Skeletal muscle cell (primary cell): ENCODE measurements at regions not wholly inside any gene's neighbourhood (a gene's known extent, or its start where the extent isn't known, plus 50 kb on each side); places are given as distances from the start of the nearest gene placed in this dataset.
"Not testable (repeated sequence)": the region's sequence is repeated elsewhere in the genome, so short reads cannot be mapped to it uniquely, and the experiment has no call there.

Source experiments
- DNase-seq: peaks from one replicate; pipeline ENCODE4 v3.0.0-alpha.2; 2010; ENCODE audit warnings: low read depth
- H3K4me3 ChIP-seq: 2 replicates; pipeline ENCODE4 v1.5.1; 2011; ENCODE audit warnings: low read depth, mild to moderate bottlenecking, control low read depth, low read length, moderate library complexity

DNA sequence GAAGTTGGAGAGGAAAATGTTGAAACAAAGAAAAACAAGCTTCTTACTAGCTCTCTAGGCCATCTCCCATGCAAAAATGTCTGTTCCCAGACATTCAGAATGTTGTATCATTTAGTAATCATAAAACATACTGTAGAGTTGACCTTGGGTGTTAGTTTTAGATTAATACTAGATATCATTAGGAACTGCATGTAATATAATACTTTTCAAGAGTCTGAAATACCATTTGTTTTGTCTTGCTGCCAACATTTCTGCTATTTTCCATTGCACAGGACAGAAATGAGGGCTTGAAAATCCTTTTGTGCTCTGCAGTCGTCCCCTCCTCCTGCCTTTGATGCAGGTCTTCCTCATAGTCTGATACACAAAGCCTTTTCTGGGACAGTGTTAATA is 89.5 kb upstream of the RBMS1 start:
- no peak for DNase-seq

DNA sequence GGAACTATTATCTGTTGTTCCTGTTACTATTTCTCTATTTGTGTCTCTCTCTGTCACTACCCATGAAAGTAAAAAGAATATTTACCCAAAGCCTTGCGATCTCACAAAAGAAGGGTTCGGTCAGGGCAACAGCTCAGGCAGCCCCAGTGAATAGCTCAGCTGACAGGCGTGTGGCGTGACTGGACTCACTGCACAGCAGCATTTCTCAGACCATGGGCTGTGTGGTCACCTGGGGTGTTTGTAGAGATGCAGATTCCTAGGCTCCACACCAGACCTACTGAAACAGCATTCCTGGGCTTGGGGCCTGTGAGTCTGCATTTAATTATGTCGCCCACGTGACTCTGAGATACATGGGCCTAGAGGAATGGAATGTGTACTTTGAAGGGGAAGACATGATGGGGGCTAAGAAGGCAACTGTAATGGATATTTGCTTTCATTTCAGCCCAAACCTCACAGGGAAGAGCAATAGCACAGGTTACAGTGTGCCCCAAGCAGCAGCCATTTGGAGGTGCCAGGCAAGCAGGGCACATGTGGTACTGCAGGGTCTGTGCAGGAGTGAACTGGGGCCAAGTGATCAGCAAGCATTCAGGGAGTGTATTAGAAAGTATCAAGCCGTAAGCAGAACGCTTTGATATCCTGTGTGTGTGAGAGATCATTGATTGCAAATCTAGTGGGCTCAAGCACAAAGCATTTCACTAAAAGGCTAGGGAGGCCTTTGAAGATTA is 90.4 kb upstream of the RBMS1 start:
- no peak overlapping the region for H3K4me3 ChIP-seq
- DNase-seq: no peak

More for the DNA sequence above, 89.5 kb upstream of the RBMS1 start:
- H3K4me3 ChIP-seq: no peak overlapping the region

- H3K4me3 ChIP-seq: no peak overlapping the region
- DNase-seq: no peak
Measured at GRCh38 chr2:160584972-160585494, 91.4 kb upstream of the RBMS1 start.

- H3K4me3 ChIP-seq: no peak overlapping the region
- no peak for DNase-seq
Measured at GRCh38 chr2:160590664-160591063, 97.1 kb upstream of the RBMS1 start.

DNA sequence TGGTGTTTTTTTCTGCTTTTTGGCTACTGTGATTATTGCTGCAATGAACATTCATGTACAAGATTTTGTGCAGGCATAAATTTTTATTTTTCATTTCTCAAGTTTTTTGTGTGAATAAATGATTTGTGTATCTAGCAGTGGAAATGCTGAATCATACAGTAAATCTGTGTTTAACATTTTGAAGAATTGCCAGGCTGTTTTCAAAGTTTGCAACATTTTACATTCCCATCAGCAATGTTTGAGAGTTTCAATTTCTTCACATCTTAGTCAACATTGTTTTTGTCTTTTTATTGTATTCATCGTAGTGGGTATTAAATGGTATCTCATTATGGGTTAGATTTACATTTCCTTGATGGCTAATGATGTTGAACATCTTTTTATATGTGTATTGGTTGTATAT is 98.8 kb upstream of the RBMS1 start:
- DNase-seq: no peak
- H3K4me3 ChIP-seq: no peak overlapping the region

GRCh38 chr2:160592993-160593392 is 99.4 kb upstream of the RBMS1 start:
- H3K4me3 ChIP-seq: no peak overlapping the region
- DNase-seq: no peak

DNA sequence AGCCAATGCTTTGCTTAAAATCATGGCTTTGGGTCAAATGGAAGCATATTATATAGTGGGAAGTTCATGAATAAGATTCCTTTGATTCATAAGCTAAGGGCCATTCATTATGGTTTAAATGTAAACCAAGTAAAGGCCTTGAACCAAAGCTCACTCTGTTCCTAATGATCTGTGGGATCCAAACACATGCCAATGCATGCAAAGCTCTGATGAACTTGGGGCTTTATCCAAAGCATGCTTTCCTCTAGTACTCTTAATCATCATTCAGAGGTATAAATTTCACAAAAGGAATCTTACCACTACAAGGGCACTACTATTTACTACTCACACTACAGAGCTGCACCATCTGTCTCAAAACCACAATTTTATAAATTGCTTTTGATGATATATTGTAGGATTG is 102.8 kb upstream of the RBMS1 start:
- DNase-seq: no peak
- no peak overlapping the region for H3K4me3 ChIP-seq

DNA sequence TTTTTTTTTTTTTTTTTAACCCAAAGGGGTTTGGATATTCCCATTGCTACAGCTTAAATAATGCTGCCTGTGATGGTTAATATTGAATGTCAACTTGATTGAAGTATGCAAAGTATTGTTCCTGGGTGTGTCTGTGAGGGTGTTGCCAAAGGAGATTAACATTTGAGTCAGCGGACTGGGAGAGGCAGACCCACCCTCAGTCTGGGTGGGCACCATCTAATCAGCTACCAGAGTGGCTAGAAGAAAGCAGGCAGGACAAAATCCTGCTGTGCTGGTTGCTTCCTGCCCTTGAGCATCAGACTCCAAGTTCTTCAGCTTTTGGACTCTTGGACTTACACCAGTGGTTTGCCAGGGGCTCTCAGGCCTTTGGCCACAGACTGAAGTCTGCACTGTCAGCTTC is 106.8 kb upstream of the RBMS1 start:
- DNase-seq, H3K4me3 ChIP-seq: not testable (repeated sequence)

GRCh38 chr2:160602073-160602472 is 108.5 kb upstream of the RBMS1 start:
- DNase-seq: no peak
- no peak overlapping the region for H3K4me3 ChIP-seq

GRCh38 chr2:160603771-160604510 is 110.3 kb upstream of the RBMS1 start:
- DNase-seq: no peak

DNA sequence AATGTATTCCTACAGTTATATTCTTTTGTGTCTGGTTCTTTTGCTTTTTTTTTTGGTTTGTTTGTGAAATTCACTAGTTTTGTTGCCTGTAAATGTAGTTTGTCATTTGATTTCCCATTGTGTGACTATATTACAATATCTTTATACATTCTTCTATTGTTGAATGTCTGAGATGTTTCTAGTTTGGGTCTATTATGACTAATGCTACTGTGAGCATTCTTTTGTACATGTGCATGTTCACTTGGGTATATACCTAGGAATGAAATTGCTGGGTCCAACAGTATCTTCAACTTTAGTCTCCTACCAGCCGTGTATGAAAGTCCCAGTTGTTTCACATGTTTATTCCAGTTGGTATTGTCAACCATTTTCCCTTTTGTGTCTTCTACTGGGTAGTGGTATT is 112.7 kb upstream of the RBMS1 start:
- DNase-seq: no peak
- no peak overlapping the region for H3K4me3 ChIP-seq

More at GRCh38 chr2:160603771-160604510, 110.3 kb upstream of the RBMS1 start:
- no peak overlapping the region for H3K4me3 ChIP-seq

DNA sequence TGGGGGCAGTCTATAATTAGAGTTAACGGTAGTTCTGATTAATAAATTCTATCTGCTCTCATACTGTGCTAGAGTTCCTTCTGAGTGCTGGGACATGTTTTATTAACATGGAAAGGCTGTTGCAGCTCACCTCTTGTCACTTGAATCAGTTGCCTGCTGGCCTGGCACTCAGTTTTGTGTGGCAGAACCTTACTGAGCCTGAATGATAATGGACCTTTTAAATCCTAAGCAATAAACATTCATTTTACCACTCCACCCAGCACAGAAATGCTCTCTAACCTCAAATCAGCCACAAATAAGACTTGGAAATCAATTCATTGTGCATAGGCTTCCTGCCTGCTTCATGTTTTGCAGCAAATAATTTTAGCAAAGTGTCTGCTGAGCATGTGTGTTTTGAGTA is 115.0 kb upstream of the RBMS1 start:
- no peak overlapping the region for H3K4me3 ChIP-seq
- no peak for DNase-seq

GRCh38 chr2:160609346-160609745 is 115.7 kb upstream of the RBMS1 start:
- H3K4me3 ChIP-seq: no peak overlapping the region
- DNase-seq: no peak

DNA sequence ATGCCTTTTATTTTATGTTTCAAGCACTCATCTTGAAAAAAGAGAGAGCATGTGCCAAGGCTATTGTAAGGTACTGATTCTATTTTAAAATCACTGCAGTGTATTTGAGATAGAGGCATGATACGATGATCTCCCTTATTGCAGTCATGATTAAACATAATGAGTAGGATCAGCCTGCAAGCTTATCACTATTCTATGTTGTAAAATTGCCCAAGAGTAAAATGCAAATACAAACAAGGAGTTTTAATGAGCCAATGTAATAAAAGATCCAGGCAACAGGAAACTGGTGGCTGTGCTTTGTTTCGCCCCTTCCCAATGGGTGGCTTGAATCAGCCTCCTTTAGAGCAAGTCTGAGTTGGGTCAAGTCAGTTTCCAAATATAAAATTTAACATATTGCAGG is 116.4 kb upstream of the RBMS1 start:
- H3K4me3 ChIP-seq: no peak overlapping the region
- DNase-seq: no peak

- no peak overlapping the region for H3K4me3 ChIP-seq
- DNase-seq: no peak
Measured at GRCh38 chr2:160612266-160612856, 118.8 kb upstream of the RBMS1 start.

DNA sequence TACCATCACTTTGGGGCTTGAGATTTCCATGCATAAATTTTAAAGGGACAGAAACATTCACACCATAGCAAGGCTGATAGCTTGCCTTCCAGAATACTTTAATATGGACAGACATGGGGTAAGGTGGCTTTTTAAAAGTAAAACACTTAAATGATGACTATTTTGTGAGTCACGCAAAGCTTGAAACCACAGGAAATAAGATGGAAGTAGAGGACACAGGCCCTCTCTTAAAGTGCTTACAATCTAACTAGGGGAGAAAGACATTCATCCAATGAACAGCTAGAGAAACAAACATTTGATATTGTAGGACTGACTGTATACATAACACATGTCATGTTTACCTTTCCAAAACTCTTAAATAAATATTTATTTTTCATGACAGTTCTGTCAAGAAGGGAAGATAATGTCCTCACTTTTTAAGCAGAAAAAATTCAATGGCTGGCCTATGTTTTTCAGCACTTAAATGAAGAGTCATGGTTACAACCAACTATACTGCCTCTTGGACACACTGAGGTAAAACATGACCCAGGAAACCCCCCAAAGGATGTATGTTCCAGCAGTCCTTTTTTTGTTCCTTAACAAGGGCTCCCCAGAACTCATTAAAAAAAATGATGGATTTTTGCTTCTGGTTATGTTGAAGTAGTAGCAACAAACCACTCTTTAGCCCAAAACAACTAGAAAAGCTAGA is 120.0 kb upstream of the RBMS1 start:
- peak; percentile 60 for DNase-seq
- H3K4me3 ChIP-seq: no peak overlapping the region

- DNase-seq: no peak
- H3K4me3 ChIP-seq: no peak overlapping the region
Measured at GRCh38 chr2:160614391-160614790, 120.8 kb upstream of the RBMS1 start.

GRCh38 chr2:160615706-160616105 is 122.1 kb upstream of the RBMS1 start:
- no peak for DNase-seq
- no peak overlapping the region for H3K4me3 ChIP-seq

- no peak for DNase-seq
- H3K4me3 ChIP-seq: no peak overlapping the region
Measured at GRCh38 chr2:160616149-160616548, 122.5 kb upstream of the RBMS1 start.

GRCh38 chr2:160621748-160622147 is 128.1 kb upstream of the RBMS1 start:
- peak; percentile 21 for DNase-seq
- H3K4me3 ChIP-seq: no peak overlapping the region
